ENCODE measurements at regions not wholly inside any gene's neighbourhood (a gene's known extent, or its start where the extent isn't known, plus 50 kb on each side); places are given as distances from the start of the nearest gene placed in this dataset.

- Histone ChIP-seq H2AFZ (ENCODE audit: low read length, unreplicated experiment) (no peak overlapping the region), H3K79me2 (ENCODE audit: control insufficient read depth, insufficient read depth, low read length, unreplicated experiment) (no peaks in the 10 kb centered on the region), H3K27ac (ENCODE audit: low read depth, low read length) (no peak overlapping the region), H3K27me3 (ENCODE audit: insufficient read depth, low read length) (no peaks in the 10 kb centered on the region), H3K36me3 (ENCODE audit: insufficient read depth, low read length) (0 out of 2 replicates have a peak, but pooled peaks cover 6% of the 10 kb centered on the region), H3K4me3 (ENCODE audit: low read depth, low read length) (no peak overlapping the region), H3K4me1 (ENCODE audit: control insufficient read depth, insufficient read depth, low read length, unreplicated experiment) (peaks cover 19% of the 10 kb centered on the region)
Measured at GRCh38 chr2:173588931-173589369, 234.3 kb downstream of the CDCA7 start.

GRCh38 chr2:173589604-173590275 is 235.1 kb downstream of the CDCA7 start:
- Histone ChIP-seq H3K79me2 (ENCODE audit: control insufficient read depth, insufficient read depth, low read length, unreplicated experiment) (no peaks in the 10 kb centered on the region), H3K27ac (ENCODE audit: low read depth, low read length) (peak overlapping the region; percentile 67), H3K36me3 (ENCODE audit: insufficient read depth, low read length) (0 out of 2 replicates have a peak, but pooled peaks cover 6% of the 10 kb centered on the region), H3K4me3 (ENCODE audit: low read depth, low read length) (no peak overlapping the region), H2AFZ (ENCODE audit: low read length, unreplicated experiment) (peak overlapping the region; percentile 1), H3K4me1 (ENCODE audit: control insufficient read depth, insufficient read depth, low read length, unreplicated experiment) (peaks cover 19% of the 10 kb centered on the region), H3K27me3 (ENCODE audit: insufficient read depth, low read length) (no peaks in the 10 kb centered on the region)

GRCh38 chr2:173590276-173590861 is 235.7 kb downstream of the CDCA7 start:
- no peaks in the 10 kb centered on the region for H3K27me3 ChIP-seq (ENCODE audit: insufficient read depth, low read length)
- 0 out of 2 replicates have a peak, but pooled peaks cover 6% of the 10 kb centered on the region for H3K36me3 ChIP-seq (ENCODE audit: insufficient read depth, low read length)
- peak overlapping the region; percentile 67 for H3K27ac ChIP-seq (ENCODE audit: low read depth, low read length)
- H3K4me1 ChIP-seq (ENCODE audit: control insufficient read depth, insufficient read depth, low read length, unreplicated experiment): peaks cover 19% of the 10 kb centered on the region
- H2AFZ ChIP-seq (ENCODE audit: low read length, unreplicated experiment): peak overlapping the region; percentile 1
- no peak overlapping the region for H3K4me3 ChIP-seq (ENCODE audit: low read depth, low read length)
- H3K79me2 ChIP-seq (ENCODE audit: control insufficient read depth, insufficient read depth, low read length, unreplicated experiment): no peaks in the 10 kb centered on the region

- no peak overlapping the region for H3K27ac ChIP-seq (ENCODE audit: low read depth, low read length)
- H3K4me1 ChIP-seq (ENCODE audit: control insufficient read depth, insufficient read depth, low read length, unreplicated experiment): peaks cover 19% of the 10 kb centered on the region
- no peaks in the 10 kb centered on the region for H3K27me3 ChIP-seq (ENCODE audit: insufficient read depth, low read length)
- 0 out of 2 replicates have a peak, but pooled peaks cover 6% of the 10 kb centered on the region for H3K36me3 ChIP-seq (ENCODE audit: insufficient read depth, low read length)
- no peak overlapping the region for H2AFZ ChIP-seq (ENCODE audit: low read length, unreplicated experiment)
- H3K4me3 ChIP-seq (ENCODE audit: low read depth, low read length): no peak overlapping the region
- no peaks in the 10 kb centered on the region for H3K79me2 ChIP-seq (ENCODE audit: control insufficient read depth, insufficient read depth, low read length, unreplicated experiment)
Measured at GRCh38 chr2:173593109-173593508, 238.4 kb downstream of the CDCA7 start.

GRCh38 chr2:173596244-173596643 is 241.6 kb downstream of the CDCA7 start:
- Histone ChIP-seq H3K27me3 (ENCODE audit: insufficient read depth, low read length) (no peaks in the 10 kb centered on the region), H3K4me3 (ENCODE audit: low read depth, low read length) (no peak overlapping the region), H3K27ac (ENCODE audit: low read depth, low read length) (no peak overlapping the region), H3K36me3 (ENCODE audit: insufficient read depth, low read length) (0 out of 2 replicates have a peak, but pooled peaks cover 3% of the 10 kb centered on the region), H2AFZ (ENCODE audit: low read length, unreplicated experiment) (no peak overlapping the region), H3K79me2 (ENCODE audit: control insufficient read depth, insufficient read depth, low read length, unreplicated experiment) (no peaks in the 10 kb centered on the region), H3K4me1 (ENCODE audit: control insufficient read depth, insufficient read depth, low read length, unreplicated experiment) (no peaks in the 10 kb centered on the region)

GRCh38 chr2:173598525-173598924 is 243.9 kb downstream of the CDCA7 start:
- Histone ChIP-seq H3K36me3 (ENCODE audit: insufficient read depth, low read length) (no peaks in the 10 kb centered on the region), H2AFZ (ENCODE audit: low read length, unreplicated experiment) (no peak overlapping the region), H3K27ac (ENCODE audit: low read depth, low read length) (no peak overlapping the region), H3K79me2 (ENCODE audit: control insufficient read depth, insufficient read depth, low read length, unreplicated experiment) (no peaks in the 10 kb centered on the region), H3K27me3 (ENCODE audit: insufficient read depth, low read length) (no peaks in the 10 kb centered on the region), H3K4me1 (ENCODE audit: control insufficient read depth, insufficient read depth, low read length, unreplicated experiment) (no peaks in the 10 kb centered on the region), H3K4me3 (ENCODE audit: low read depth, low read length) (no peak overlapping the region)

- H3K27ac ChIP-seq (ENCODE audit: low read depth, low read length): no peak overlapping the region
- H3K27me3 ChIP-seq (ENCODE audit: insufficient read depth, low read length): no peaks in the 10 kb centered on the region
- H3K4me1 ChIP-seq (ENCODE audit: control insufficient read depth, insufficient read depth, low read length, unreplicated experiment): no peaks in the 10 kb centered on the region
Measured at GRCh38 chr2:173599821-173600359, 245.2 kb downstream of the CDCA7 start.

GRCh38 chr2:173602153-173602795 is 247.6 kb downstream of the CDCA7 start:
- Histone ChIP-seq H3K36me3 (ENCODE audit: insufficient read depth, low read length) (no peaks in the 10 kb centered on the region), H2AFZ (ENCODE audit: low read length, unreplicated experiment) (no peak overlapping the region), H3K4me3 (ENCODE audit: low read depth, low read length) (no peak overlapping the region), H3K4me1 (ENCODE audit: control insufficient read depth, insufficient read depth, low read length, unreplicated experiment) (no peaks in the 10 kb centered on the region), H3K79me2 (ENCODE audit: control insufficient read depth, insufficient read depth, low read length, unreplicated experiment) (no peaks in the 10 kb centered on the region), H3K27ac (ENCODE audit: low read depth, low read length) (no peak overlapping the region), H3K27me3 (ENCODE audit: insufficient read depth, low read length) (peaks cover 2% of the 10 kb centered on the region; the same call in 1 of the 2 replicates)

More at GRCh38 chr2:173599821-173600359, 245.2 kb downstream of the CDCA7 start:
- Histone ChIP-seq H3K36me3 (ENCODE audit: insufficient read depth, low read length) (no peaks in the 10 kb centered on the region), H3K4me3 (ENCODE audit: low read depth, low read length) (no peak overlapping the region), H3K79me2 (ENCODE audit: control insufficient read depth, insufficient read depth, low read length, unreplicated experiment) (no peaks in the 10 kb centered on the region), H2AFZ (ENCODE audit: low read length, unreplicated experiment) (no peak overlapping the region)

- no peak overlapping the region for H3K27ac ChIP-seq (ENCODE audit: low read depth, low read length)
- no peak overlapping the region for H3K4me3 ChIP-seq (ENCODE audit: low read depth, low read length)
- H3K36me3 ChIP-seq (ENCODE audit: insufficient read depth, low read length): no peaks in the 10 kb centered on the region
- H3K79me2 ChIP-seq (ENCODE audit: control insufficient read depth, insufficient read depth, low read length, unreplicated experiment): no peaks in the 10 kb centered on the region
- H3K27me3 ChIP-seq (ENCODE audit: insufficient read depth, low read length): peaks cover 19% of the 10 kb centered on the region; the same call in 1 of the 2 replicates
- H3K4me1 ChIP-seq (ENCODE audit: control insufficient read depth, insufficient read depth, low read length, unreplicated experiment): no peaks in the 10 kb centered on the region
- H2AFZ ChIP-seq (ENCODE audit: low read length, unreplicated experiment): no peak overlapping the region
Measured at GRCh38 chr2:173605994-173606393, 251.3 kb downstream of the CDCA7 start.

- no peaks in the 10 kb centered on the region for H3K79me2 ChIP-seq (ENCODE audit: control insufficient read depth, insufficient read depth, low read length, unreplicated experiment)
- H2AFZ ChIP-seq (ENCODE audit: low read length, unreplicated experiment): no peak overlapping the region
- H3K36me3 ChIP-seq (ENCODE audit: insufficient read depth, low read length): no peaks in the 10 kb centered on the region
- H3K27ac ChIP-seq (ENCODE audit: low read depth, low read length): no peak overlapping the region
- H3K27me3 ChIP-seq (ENCODE audit: insufficient read depth, low read length): peaks cover 23% of the 10 kb centered on the region; the same call in 1 of the 2 replicates
- H3K4me3 ChIP-seq (ENCODE audit: low read depth, low read length): no peak overlapping the region
- no peaks in the 10 kb centered on the region for H3K4me1 ChIP-seq (ENCODE audit: control insufficient read depth, insufficient read depth, low read length, unreplicated experiment)
Measured at GRCh38 chr2:173606619-173607248, 252.1 kb downstream of the CDCA7 start.
